PC-3 (cell line): ENCODE measurements at regions not wholly inside any gene's neighbourhood (a gene's known extent, or its start where the extent isn't known, plus 50 kb on each side); places are given as distances from the start of the nearest gene placed in this dataset.

Experiments
- EZH2 ChIP-seq: fragments of 300-600 bp; sonication (generic); IDR thresholded peaks from one replicate; pipeline ENCODE4 v1.6.1; 2017; ENCODE audit warnings: antibody characterized with exemption, mild to moderate bottlenecking, low read length; ENCODE audit not compliant: unreplicated experiment
- EZH2phosphoT487 ChIP-seq: fragments of 300-600 bp; sonication (generic); IDR thresholded peaks from 2 replicates; pipeline ENCODE4 v1.6.1; 2018; ENCODE audit warnings: mild to moderate bottlenecking, antibody characterized with exemption, low read length, borderline replicate concordance
- TF ChIP-seq, protein P1 (sequence below): fragments of 300-600 bp; sonication (generic); conservative IDR thresholded peaks from 2 replicates; pipeline ENCODE4 v1.5.1; 2017; ENCODE audit warnings: antibody characterized with exemption, low read depth, mild to moderate bottlenecking, low read length

DNA sequence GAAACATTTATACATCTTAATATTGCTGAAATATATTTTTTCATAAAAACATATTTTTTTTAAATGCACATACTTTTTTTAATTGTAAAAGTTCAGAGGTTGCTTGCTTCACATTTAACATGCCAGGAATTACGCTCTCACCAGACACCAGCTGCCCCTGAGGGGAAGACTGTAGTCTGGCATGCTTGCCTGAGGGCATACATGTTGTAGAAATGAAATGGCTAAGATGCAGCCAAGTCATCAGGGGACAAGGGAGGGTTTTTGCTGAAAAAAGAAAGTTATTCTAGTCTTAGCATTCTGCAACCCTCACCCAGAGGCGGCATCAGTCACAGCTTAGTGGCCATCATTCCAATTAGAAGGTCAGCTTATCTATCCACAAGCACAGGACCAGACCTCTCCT is 426.7 kb upstream of the FTMT start:
- TF ChIP-seq, protein P1, sequence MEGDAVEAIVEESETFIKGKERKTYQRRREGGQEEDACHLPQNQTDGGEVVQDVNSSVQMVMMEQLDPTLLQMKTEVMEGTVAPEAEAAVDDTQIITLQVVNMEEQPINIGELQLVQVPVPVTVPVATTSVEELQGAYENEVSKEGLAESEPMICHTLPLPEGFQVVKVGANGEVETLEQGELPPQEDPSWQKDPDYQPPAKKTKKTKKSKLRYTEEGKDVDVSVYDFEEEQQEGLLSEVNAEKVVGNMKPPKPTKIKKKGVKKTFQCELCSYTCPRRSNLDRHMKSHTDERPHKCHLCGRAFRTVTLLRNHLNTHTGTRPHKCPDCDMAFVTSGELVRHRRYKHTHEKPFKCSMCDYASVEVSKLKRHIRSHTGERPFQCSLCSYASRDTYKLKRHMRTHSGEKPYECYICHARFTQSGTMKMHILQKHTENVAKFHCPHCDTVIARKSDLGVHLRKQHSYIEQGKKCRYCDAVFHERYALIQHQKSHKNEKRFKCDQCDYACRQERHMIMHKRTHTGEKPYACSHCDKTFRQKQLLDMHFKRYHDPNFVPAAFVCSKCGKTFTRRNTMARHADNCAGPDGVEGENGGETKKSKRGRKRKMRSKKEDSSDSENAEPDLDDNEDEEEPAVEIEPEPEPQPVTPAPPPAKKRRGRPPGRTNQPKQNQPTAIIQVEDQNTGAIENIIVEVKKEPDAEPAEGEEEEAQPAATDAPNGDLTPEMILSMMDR = no peak
- TF ChIP-seq EZH2 (no peak), EZH2phosphoT487 (no peak)
